DMS 273 (cell line): ENCODE measurements at regions not wholly inside any gene's neighbourhood (a gene's known extent, or its start where the extent isn't known, plus 50 kb on each side); places are given as distances from the start of the nearest gene placed in this dataset.
"Not testable (repeated sequence)": the region's sequence is repeated elsewhere in the genome, so short reads cannot be mapped to it uniquely, and the experiment has no call there.

Experiments
- DNase-seq: peaks from one replicate; lab custom pipeline; 2025; ENCODE audit not compliant: unreplicated experiment; lab: John Stamatoyannopoulos, UW

GRCh38 chr3:109982201-109982600, 644.9 kb upstream of the DPPA4 start:
- DNase-seq = no peak

DNA sequence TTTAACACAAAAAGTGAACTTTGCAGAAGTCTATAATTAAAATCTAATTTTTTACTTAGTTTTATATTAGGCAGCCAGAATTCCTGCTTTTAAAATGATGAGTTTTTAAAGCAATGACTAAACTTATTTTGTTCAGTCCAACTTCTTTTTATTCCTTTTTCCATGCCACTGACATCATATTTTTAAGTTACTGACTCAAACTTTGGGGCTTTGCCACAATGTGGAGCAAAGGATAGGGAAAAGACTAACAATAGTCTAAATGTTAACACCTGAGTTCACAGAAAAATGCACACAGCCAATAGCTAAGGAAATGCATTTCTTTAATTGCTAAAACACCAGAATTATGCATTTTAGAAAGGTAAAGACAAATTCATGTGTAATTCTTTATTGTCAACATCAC, 647.6 kb upstream of the DPPA4 start:
- DNase-seq = no peak

DNA sequence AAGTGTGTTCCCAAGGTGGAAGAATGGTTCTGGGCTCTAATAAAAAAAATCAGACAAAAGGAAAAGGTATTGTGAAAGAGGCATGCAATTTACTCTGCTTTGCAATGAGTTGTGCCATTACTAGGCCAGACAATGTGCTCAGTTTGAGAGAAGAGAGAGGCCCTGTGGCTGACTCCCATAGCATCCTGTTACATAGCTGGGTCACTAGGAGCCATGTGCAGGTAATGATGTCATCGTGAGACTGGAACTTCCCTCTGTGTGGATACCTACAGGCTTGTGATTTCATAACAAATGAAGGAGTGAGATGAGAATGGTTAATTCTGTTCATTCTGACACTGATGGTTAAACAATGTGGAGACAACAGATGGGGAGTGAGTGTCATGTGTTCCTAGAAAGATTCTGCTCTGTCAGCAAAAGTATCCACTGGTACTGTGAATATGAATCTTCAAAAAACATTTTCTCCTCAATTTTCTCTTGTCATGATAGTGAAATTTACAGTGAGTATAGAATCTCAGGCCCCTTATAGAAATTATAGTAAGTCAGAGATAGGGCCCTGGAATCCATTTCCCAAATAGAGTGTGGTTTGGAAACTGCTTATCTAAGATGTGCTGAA, 648.7 kb upstream of the DPPA4 start:
- no peak for DNase-seq

DNA sequence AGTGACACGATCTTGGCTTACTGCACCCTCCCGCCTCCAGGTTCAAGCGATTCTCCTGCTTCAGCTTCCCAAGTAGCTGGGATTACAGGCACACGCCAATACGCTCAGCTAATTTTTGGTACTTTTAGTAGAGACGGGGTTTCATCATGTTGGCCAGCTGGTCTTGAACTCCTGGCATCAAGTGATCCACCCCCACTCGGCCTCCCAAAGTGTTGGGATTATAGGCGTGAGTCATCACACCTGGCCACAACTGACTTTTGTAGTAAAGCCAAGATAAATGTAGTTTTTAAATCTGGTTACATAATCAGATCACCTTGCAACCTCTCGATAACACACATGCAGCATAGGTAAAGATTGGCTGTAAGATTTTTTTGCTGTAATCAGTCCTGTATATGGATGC, 657.5 kb upstream of the DPPA4 start:
- DNase-seq = no peak

GRCh38 chr3:109995377-109995776, 658.0 kb upstream of the DPPA4 start:
- no peak for DNase-seq

DNA sequence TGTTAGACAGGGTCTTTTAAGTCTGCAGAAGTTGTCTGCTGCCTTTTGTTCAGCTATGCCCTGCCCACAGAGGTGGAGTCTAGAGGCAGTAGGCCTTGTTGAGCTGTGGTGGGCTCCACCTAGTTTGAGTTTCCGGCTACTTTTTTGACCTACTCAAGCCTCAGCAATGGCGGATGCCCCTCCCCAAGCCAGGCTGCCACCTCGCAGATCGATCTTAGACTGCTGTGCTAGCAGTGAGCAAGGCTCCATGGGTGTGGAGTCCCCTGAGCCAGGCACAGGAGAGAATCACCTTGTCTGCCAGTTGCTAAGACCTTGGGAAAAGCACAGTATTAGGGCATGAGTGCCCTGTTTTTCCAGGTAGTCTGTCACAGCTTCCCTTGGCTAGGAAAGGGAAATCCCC, 664.6 kb upstream of the DPPA4 start:
- not testable (repeated sequence) for DNase-seq

DNA sequence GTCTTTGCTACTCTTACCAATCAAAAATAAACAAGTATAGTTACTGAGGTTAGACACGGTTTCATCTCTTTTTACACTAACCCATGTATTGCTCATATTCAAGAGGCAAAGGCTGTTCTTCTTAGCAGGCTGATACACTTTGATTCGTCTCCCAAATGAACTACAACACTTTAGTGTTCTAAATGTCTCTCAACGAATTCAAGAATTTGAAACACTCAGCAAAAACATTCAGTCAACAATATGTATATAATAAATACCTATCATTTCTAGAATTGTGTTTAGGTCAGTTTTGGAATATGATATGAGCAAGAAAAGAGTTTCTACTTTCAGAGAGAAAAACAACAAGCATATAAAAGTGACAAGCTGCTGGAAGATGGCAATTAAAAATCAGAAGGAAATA, 669.6 kb upstream of the DPPA4 start:
- DNase-seq = no peak

GRCh38 chr3:110015231-110015963, 678.1 kb upstream of the DPPA4 start:
- DNase-seq = no peak

DNA sequence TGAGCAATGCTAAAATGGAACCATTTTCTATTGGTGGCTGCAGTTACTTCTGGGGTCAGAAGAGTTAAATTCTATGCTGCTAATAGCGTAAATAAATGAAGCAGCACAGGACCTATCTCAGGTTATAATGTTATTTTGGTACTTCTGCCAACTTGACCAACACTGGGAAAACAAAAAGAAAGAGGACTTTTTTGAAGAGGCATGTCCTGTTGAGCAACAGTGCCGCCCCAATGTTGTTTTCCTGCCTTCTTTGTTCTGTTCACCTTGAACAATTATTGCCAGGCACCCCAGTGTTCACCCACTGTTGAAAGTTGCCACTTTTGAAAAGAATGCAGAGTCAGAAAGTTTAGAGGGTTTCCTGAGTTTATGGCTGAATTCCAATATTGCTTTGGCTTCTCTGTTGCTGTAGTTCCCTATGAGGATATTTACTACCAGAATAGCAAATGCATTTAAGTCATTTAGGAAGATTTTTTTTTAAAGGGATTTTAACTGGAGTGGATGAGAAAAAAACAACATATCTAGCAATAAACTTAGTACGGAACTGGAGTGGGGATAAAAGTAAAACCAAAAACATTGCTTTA, 679.0 kb upstream of the DPPA4 start:
- DNase-seq = no peak

- DNase-seq = no peak
These were observed 680.0 kb upstream of the DPPA4 start for GRCh38 chr3:110017304-110017703.

DNA sequence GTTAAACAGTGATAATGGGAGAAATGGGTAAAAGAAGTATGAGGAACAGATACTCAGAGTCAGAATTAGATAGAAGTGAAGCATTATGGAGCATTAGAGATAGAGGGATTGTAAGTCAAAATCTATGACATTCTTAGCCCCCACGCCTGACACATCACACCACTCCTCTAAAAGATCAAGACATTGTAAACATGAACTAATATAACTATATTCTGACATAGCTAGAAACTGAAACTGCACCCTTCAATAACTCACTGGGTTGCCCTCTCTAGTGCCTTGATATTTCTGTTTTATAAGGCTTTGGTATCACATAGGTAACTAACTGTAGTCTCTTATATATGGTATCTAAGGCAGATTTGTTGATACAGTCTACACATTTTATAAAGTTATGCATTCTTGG, 684.3 kb upstream of the DPPA4 start:
- no peak for DNase-seq

DNA sequence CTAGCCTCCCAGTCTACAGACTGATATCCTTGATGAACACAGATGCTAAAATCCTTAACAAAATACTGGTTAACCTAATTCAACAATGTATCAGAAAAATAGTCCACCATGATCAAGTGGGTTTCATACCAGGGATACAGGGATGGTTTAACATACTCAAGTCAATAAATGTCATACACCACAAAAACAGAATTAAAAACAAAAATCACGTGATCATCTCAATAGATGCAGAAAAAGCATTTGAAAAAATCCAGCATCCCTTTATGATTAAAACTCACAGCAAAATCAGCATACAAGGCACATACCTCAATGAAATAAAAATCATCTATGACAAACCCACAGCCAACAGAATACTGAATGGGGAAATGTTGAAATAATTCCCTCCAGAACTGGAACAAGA, 685.7 kb upstream of the DPPA4 start:
- DNase-seq = not testable (repeated sequence)

- peak; percentile 2 for DNase-seq
These were observed 689.1 kb upstream of the DPPA4 start for GRCh38 chr3:110026421-110026820.

GRCh38 chr3:110027446-110028080, 690.2 kb upstream of the DPPA4 start:
- DNase-seq = peak; percentile 3

DNA sequence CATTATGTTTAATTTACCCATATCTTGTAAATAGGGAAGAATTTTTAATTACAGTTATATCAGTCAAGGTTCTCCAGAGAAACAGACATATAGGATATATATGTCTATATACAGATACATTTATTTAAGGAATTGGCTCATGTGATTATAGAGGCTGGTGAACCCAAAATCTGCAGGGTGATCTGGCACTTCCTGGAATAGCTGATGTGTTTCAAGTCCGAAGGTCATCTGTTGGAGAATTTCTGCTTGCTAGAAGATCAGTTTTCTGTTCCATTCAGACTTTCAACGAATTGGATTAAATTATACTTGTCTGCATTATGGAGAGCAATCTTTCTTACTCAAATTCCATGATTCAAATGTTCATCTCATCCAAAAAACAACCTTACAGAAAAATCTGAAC, 694.6 kb upstream of the DPPA4 start:
- no peak for DNase-seq

DNA sequence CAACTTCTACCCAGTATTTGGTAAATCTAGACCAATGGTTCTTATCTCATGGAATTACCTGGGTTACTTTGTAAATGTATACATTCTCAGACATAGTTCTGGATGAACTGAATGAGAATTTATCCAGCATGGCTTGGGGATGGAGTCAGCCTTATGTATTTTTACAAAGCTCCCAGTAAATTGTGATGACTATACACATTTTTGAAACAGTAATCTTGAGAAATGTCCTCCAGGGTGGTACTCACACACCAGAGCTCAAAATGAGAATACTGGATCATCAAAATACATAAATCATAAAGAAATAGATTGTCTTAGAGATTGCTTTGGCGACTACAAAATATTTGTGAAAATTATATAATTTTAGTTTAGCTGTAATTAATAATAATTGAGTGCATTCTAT, 722.1 kb upstream of the DPPA4 start:
- no peak for DNase-seq

- DNase-seq = no peak
These were observed 725.4 kb upstream of the DPPA4 start for GRCh38 chr3:110062716-110063115.

GRCh38 chr3:110063178-110063577, 725.8 kb upstream of the DPPA4 start:
- DNase-seq = no peak

DNA sequence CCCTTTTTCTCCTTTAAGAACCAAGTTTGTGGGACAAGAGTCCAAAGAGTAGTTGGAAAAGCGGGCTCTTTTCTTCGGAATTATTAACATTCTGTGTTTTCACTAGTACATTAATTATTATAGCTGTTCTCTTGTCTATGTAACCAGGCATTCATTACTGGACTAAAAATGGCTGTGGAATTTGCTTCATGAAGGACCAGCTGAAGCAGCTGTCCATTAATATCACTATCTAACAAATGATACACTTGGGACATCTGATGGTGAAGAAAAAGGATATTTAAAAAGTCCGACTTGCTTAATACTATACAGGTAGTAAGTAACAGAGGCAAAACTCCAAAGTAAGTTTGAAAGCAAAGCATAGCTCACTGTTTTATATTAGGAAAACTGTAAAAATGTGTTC, 728.9 kb upstream of the DPPA4 start:
- DNase-seq = no peak

- DNase-seq = no peak
These were observed 730.2 kb upstream of the DPPA4 start for GRCh38 chr3:110067527-110067926.

GRCh38 chr3:110069761-110070160, 732.4 kb upstream of the DPPA4 start:
- DNase-seq = no peak
